H1 (cell line): ENCODE measurements at regions not wholly inside any gene's neighbourhood (a gene's known extent, or its start where the extent isn't known, plus 50 kb on each side); places are given as distances from the start of the nearest gene placed in this dataset.

Experiments used
- CTCF ChIA-PET: fragments of 300-600 bp; sonication (Branson Sonifier 250); formaldehyde crosslinking; loops from one replicate; lab custom pipeline; 2021; ENCODE audit not compliant: partially characterized antibody; lab: Charles Lee
- POLR2A ChIA-PET: fragments of 300-600 bp; sonication (Branson Sonifier 250); formaldehyde crosslinking; loops from one replicate; lab custom pipeline; 2021; ENCODE audit warnings: inconsistent platforms; ENCODE audit not compliant: partially characterized antibody; lab: Charles Lee
- DNase-seq, 2 experiments: peaks; one replicate each; pipeline versions ENCODE4 v3.0.0 to v3.0.0-alpha.2; 2010 to 2022; ENCODE audit warnings: low spot score in 2 of 2, low read depth in 1 of 2, mixed read lengths in 1 of 2
- FAIRE-seq: peaks from 2 replicates; lab custom pipeline; 2011; peaks lifted over from hg19 to GRCh38; lab: Jason Lieb, UNC
- H2AFZ ChIP-seq: 2 replicates; pipeline ENCODE4 v1.8.1; 2012; ENCODE audit warnings: low read length, inconsistent platforms
- H2AK5ac ChIP-seq: 2 replicates; pipeline ENCODE4 v1.6.1; 2013; ENCODE audit warnings: low read depth, low read length
- H2BK120ac ChIP-seq: replicated peaks from 2 replicates; pipeline ENCODE3; 2013; ENCODE audit warnings: low read depth, low read length, inconsistent platforms
- H2BK12ac ChIP-seq: 2 replicates; pipeline ENCODE4 v1.6.1; 2013; ENCODE audit warnings: low read depth, low read length
- H2BK15ac ChIP-seq: 2 replicates; pipeline ENCODE4 v1.6.1; 2013; ENCODE audit warnings: low read length
- H2BK20ac ChIP-seq: 2 replicates; pipeline ENCODE4 v1.6.1; 2013; ENCODE audit warnings: low read length
- H2BK5ac ChIP-seq: 2 replicates; pipeline ENCODE4 v1.6.1; 2013; ENCODE audit warnings: low read depth, low read length
- H3K14ac ChIP-seq: 2 replicates; pipeline ENCODE4 v1.6.1; 2013; ENCODE audit warnings: inconsistent platforms; ENCODE audit not compliant: insufficient read length
- H3K18ac ChIP-seq: 2 replicates; pipeline ENCODE4 v1.6.1; 2013; ENCODE audit warnings: low read length; ENCODE audit errors: extremely low read depth
- H3K23ac ChIP-seq: 2 replicates; pipeline ENCODE4 v1.6.1; 2013; ENCODE audit warnings: inconsistent platforms; ENCODE audit not compliant: insufficient read length
- H3K23me2 ChIP-seq: 2 replicates; pipeline ENCODE4 v1.6.1; 2013; ENCODE audit warnings: low read depth, low read length
- H3K27ac ChIP-seq: 2 replicates; pipeline ENCODE4 v1.6.1; 2011; ENCODE audit warnings: low read depth, low read length, inconsistent platforms
- H3K27me3 ChIP-seq, 4 experiments: replicated peaks in 1 of 4; 1 replicate in 1 of 4; 2 replicates in 3 of 4; pipeline versions ENCODE4 v1.6.1 to v1.8.1; 2011 to 2013; ENCODE audit warnings: low read length in 3 of 4, mild to moderate bottlenecking in 3 of 4, inconsistent platforms in 2 of 4, mixed read lengths in 2 of 4, moderate library complexity in 1 of 4; ENCODE audit not compliant: control insufficient read depth in 3 of 4, insufficient read depth in 3 of 4; ENCODE audit errors: extremely low read depth in 1 of 4
- H3K36me3 ChIP-seq, 4 experiments: 2 replicates each; pipeline versions ENCODE4 v1.6.1 to v1.8.1; 2011 to 2013; ENCODE audit warnings: mild to moderate bottlenecking in 4 of 4, low read length in 3 of 4, moderate library complexity in 2 of 4, control low read depth in 1 of 4, inconsistent platforms in 1 of 4; ENCODE audit not compliant: insufficient read depth in 4 of 4, control insufficient read depth in 2 of 4
- H3K4ac ChIP-seq: replicated peaks from 2 replicates; pipeline ENCODE3; 2013; ENCODE audit warnings: low read length, low read depth, mixed read lengths, inconsistent platforms; ENCODE audit not compliant: insufficient read length
- H3K4me1 ChIP-seq, 4 experiments: replicated peaks in 1 of 4; 1 replicate in 1 of 4; 2 replicates in 3 of 4; pipeline versions ENCODE4 v1.6.1 to v1.8.1; 2011 to 2013; ENCODE audit warnings: low read length in 3 of 4, inconsistent platforms in 2 of 4, mixed read lengths in 1 of 4; ENCODE audit not compliant: insufficient read depth in 4 of 4, control insufficient read depth in 3 of 4
- H3K4me2 ChIP-seq, 2 experiments: 2 replicates each; pipeline versions ENCODE4 v1.6.1 to v1.8.1; 2011 to 2013; ENCODE audit warnings: low read depth in 2 of 2, low read length in 2 of 2, control low read depth in 1 of 2, inconsistent platforms in 1 of 2, mild to moderate bottlenecking in 1 of 2; ENCODE audit not compliant: insufficient read depth in 1 of 2
- H3K4me3 ChIP-seq, 4 experiments: fragments of 200-600, 300-600 bp in 1 of 4; sonication (generic), shearing (Covaris generic), sonication (Bioruptor Twin) in 1 of 4; 2 replicates each; pipeline versions ENCODE4 v1.5.1 to v1.8.1; 2011 to 2016; ENCODE audit warnings: low read length in 4 of 4, low read depth in 3 of 4, control low read depth in 2 of 4, inconsistent platforms in 2 of 4, mild to moderate bottlenecking in 2 of 4, mixed read lengths in 1 of 4, moderate library complexity in 1 of 4; ENCODE audit not compliant: insufficient read depth in 2 of 4; ENCODE audit errors: extremely low read depth in 1 of 4
- H3K56ac ChIP-seq: replicated peaks from 2 replicates; pipeline ENCODE3; 2013; ENCODE audit warnings: low read depth, mild to moderate bottlenecking, mixed read lengths, low read length, inconsistent platforms; ENCODE audit not compliant: insufficient read length
- H3K79me1 ChIP-seq: 2 replicates; pipeline ENCODE4 v1.6.1; 2013; ENCODE audit warnings: low read depth, low read length, control low read depth
- H3K79me2 ChIP-seq, 2 experiments: 2 replicates each; pipeline versions ENCODE4 v1.6.1 to v1.8.1; 2012 to 2013; ENCODE audit warnings: low read length in 2 of 2, mild to moderate bottlenecking in 2 of 2, inconsistent platforms in 1 of 2; ENCODE audit not compliant: insufficient read depth in 2 of 2, control insufficient read depth in 1 of 2
- H3K9ac ChIP-seq, 4 experiments: replicated peaks in 1 of 4; 1 replicate in 1 of 4; 2 replicates in 3 of 4; pipeline versions ENCODE4 v1.6.1 to v1.8.1; 2011 to 2013; ENCODE audit warnings: low read depth in 3 of 4, low read length in 3 of 4, control low read depth in 2 of 4, mild to moderate bottlenecking in 2 of 4, moderate library complexity in 2 of 4, inconsistent platforms in 1 of 4; ENCODE audit errors: extremely low read depth in 1 of 4
- H3K9me3 ChIP-seq, 2 experiments: 2 replicates each; pipeline versions ENCODE4 v1.6.1 to v1.8.1; 2012 to 2013; ENCODE audit warnings: mild to moderate bottlenecking in 2 of 2, moderate library complexity in 2 of 2, control low read depth in 1 of 2, inconsistent platforms in 1 of 2, low read depth in 1 of 2, low read length in 1 of 2, mixed read lengths in 1 of 2; ENCODE audit not compliant: insufficient read depth in 2 of 2
- H4K20me1 ChIP-seq, 2 experiments: replicated peaks in 1 of 2; 2 replicates each; pipeline versions ENCODE3 to v1.8.1; 2011 to 2013; ENCODE audit warnings: inconsistent platforms in 2 of 2, low read length in 2 of 2, mild to moderate bottlenecking in 1 of 2; ENCODE audit not compliant: insufficient read depth in 2 of 2, control insufficient read depth in 1 of 2
- H4K5ac ChIP-seq: 2 replicates; pipeline ENCODE4 v1.6.1; 2013; ENCODE audit warnings: low read length, low read depth, mixed read lengths, inconsistent platforms; ENCODE audit not compliant: insufficient read length
- H4K8ac ChIP-seq: 2 replicates; pipeline ENCODE4 v1.8.0; 2013; ENCODE audit warnings: mild to moderate bottlenecking, moderate library complexity, low read length, inconsistent platforms; ENCODE audit not compliant: insufficient read depth; ENCODE audit errors: extremely low read depth
- H4K91ac ChIP-seq: replicated peaks from 2 replicates; pipeline ENCODE3; 2013; ENCODE audit warnings: low read length, mixed read lengths, inconsistent platforms; ENCODE audit not compliant: insufficient read length
- BACH1 ChIP-seq: IDR thresholded peaks from 2 replicates; pipeline ENCODE4 v1.6.1; 2012; ENCODE audit warnings: low read length, improper control_type of control experiment
- WGBS, 2 experiments: shearing (Covaris generic) in 1 of 2; methylation state at CpG; one replicate each; pipeline versions ENCODE4 v1.1.6 to v1.1.7; 2013 to 2015; ENCODE audit warnings: low lambda C conversion rate in 2 of 2, mixed read lengths in 2 of 2, inconsistent platforms in 1 of 2, low coverage in 1 of 2, missing lambda C conversion rate in 1 of 2; ENCODE audit not compliant: insufficient replicate concordance in 2 of 2, insufficient coverage in 1 of 2, insufficient read length in 1 of 2; ENCODE audit errors: extremely low coverage in 1 of 2, missing lambda C conversion rate in 1 of 2; 5-methylcytosine and 5-hydroxymethylcytosine counted together

DNA sequence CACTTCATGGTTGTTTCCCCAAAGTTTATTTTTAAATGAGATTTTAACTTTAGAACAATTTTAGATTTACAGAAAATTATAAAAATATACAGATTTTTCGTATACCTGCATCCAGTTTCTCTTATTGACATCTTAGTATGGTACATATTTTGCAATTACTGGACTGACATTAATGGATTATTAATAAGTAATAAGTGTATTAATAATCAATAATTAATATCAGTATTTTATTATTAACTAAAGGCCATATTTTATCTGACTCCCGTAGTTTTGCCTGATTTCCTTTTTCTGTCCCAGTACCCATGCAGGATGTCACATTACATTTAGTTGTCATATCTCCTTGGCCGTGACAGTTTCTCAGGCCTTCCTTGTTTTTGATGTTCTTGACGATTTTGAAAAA lies 307.0 kb downstream of the C6orf118 start:
- no peak overlapping the region for H2AK5ac ChIP-seq
- H3K27me3 ChIP-seq = no peaks in the 10 kb centered on the region
- no peak overlapping the region for H4K91ac ChIP-seq
- H3K23me2 ChIP-seq = no peaks in the 10 kb centered on the region
- WGBS, 2 experiments = 88% methylated on average over 4 of the region's 4 CpGs; no CpG with 5 or more reads in 1 of the 2 experiments
- no peak overlapping the region for H3K14ac ChIP-seq
- no peak overlapping the region for H2BK15ac ChIP-seq
- no peak overlapping the region for H3K4me2 ChIP-seq
- no peak overlapping the region for H3K27ac ChIP-seq
- peaks cover 7 to 17% of the 10 kb centered on the region in 2 experiments; a peak in 3 of 4 replicates for H3K9me3 ChIP-seq
- H2AFZ ChIP-seq = no peak overlapping the region
- H2BK5ac ChIP-seq = no peak overlapping the region
- no peak overlapping the region for H3K56ac ChIP-seq
- POLR2A ChIA-PET = no interaction called here
- H3K4me1 ChIP-seq = no peaks in the 10 kb centered on the region
- CTCF ChIA-PET = interaction anchor here (0.7 to 1.8 kb wide), 4 partner anchors 9 to 1483 kb away, joined by 3 to 6 read pairs (median 4); no protein-coding TSS in a partner anchor
- no peak for FAIRE-seq
- no peak overlapping the region for H3K4me3 ChIP-seq
- no peak overlapping the region for H3K18ac ChIP-seq
- H3K23ac ChIP-seq = no peak overlapping the region
- H2BK20ac ChIP-seq = no peak overlapping the region
- no peak overlapping the region for H2BK120ac ChIP-seq
- no peaks in the 10 kb centered on the region for H3K79me1 ChIP-seq
- H3K4ac ChIP-seq = no peak overlapping the region
- no peak for TF ChIP-seq BACH1
- H3K36me3 ChIP-seq = no peaks in the 10 kb centered on the region
- H4K5ac ChIP-seq = no peak overlapping the region
- no peak overlapping the region for H3K9ac ChIP-seq
- H4K20me1 ChIP-seq = no peaks in the 10 kb centered on the region
- H4K8ac ChIP-seq = no peak overlapping the region
- no peak overlapping the region for H2BK12ac ChIP-seq
- no peak for DNase-seq
- no peaks in the 10 kb centered on the region for H3K79me2 ChIP-seq
